ENCODE measurements at regions not wholly inside any gene's neighbourhood (a gene's known extent, or its start where the extent isn't known, plus 50 kb on each side); places are given as distances from the start of the nearest gene placed in this dataset.

DNA sequence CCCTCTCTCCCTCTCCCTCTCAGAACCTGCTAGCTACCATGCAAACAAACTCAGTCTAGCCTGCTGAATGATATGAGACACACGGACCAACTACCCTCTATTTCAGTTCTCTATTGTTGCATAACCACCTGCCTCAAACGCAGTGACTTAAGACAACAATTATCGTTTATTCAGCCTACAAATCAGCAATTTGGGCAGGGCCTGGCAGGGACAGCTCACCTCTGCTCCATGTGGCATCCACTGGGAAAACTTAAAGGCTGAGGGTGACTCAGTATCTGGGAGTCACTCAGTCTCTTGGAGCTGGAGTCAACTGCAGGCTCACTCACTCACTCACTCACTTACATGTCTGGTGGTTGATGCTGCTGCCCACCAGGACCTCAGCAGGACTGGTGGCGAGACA, 121.3 kb downstream of the SEC16B start:
- peak; percentile 88 for DNase-seq (ENCODE audit: low read depth)
- TF ChIP-seq, protein P1, sequence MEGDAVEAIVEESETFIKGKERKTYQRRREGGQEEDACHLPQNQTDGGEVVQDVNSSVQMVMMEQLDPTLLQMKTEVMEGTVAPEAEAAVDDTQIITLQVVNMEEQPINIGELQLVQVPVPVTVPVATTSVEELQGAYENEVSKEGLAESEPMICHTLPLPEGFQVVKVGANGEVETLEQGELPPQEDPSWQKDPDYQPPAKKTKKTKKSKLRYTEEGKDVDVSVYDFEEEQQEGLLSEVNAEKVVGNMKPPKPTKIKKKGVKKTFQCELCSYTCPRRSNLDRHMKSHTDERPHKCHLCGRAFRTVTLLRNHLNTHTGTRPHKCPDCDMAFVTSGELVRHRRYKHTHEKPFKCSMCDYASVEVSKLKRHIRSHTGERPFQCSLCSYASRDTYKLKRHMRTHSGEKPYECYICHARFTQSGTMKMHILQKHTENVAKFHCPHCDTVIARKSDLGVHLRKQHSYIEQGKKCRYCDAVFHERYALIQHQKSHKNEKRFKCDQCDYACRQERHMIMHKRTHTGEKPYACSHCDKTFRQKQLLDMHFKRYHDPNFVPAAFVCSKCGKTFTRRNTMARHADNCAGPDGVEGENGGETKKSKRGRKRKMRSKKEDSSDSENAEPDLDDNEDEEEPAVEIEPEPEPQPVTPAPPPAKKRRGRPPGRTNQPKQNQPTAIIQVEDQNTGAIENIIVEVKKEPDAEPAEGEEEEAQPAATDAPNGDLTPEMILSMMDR (IDR thresholded peaks at IDR 0.05; ENCODE audit: insufficient read depth, low read depth, low read length, missing control alignments), result no peak

DNA sequence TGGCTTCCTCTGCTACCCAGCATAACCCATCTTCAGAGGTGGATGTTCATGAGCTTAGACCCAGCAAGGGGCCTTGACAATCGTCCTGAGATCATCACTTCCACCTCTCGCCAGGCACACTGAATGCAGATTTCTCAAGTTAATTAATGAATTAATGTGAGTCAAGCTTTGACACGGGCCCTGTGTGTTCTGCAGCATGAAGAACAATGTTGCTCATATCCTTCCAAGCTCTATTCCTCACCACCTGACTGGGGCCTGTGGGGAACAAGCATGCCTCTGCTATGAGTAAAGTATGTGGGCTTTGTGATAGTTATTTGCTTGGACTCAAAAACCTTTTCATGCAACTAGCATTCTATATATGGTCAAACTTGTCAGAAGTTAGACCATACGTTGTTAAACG, 122.0 kb downstream of the SEC16B start:
- peak; percentile 91 for DNase-seq (ENCODE audit: low read depth)
- H3K4me3 ChIP-seq (ENCODE audit: low read length), result no peak overlapping the region
- TF ChIP-seq, protein P1 (IDR thresholded peaks at IDR 0.05; ENCODE audit: insufficient read depth, low read depth, low read length, missing control alignments), result no peak

More for the DNA sequence above, 121.3 kb downstream of the SEC16B start:
- no peak overlapping the region for H3K4me3 ChIP-seq (ENCODE audit: low read length)

DNA sequence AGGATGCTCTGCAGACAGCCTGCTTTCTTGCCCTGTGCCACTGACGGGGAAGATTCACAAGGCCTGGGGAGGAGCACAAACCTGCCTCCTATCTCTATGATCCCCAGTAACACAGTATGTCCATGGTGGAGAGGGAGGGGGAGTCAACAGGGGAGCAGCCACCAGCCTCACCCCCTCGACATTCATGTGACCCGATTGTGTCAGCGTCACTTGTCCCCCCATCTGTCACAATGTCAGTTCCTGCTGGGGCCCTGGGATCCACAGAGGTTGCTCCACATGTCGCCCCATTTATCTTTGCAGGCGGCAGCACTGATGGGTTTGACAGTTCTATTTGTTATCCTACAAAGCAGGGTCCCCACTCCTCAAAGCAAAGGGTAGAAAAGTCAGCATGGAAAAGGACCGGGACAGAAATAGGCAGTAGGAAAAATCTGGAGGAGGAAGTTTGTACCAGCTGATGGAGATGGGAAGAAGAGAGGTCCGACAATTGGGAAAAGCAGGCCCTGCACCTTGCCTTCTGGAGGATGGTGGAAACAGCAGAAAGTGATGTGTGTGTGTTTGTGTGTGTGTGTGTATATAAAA, 130.9 kb downstream of the SEC16B start:
- TF ChIP-seq, protein P1 (IDR thresholded peaks at IDR 0.05; ENCODE audit: insufficient read depth, low read depth, low read length, missing control alignments), result no peak
- H3K4me3 ChIP-seq (ENCODE audit: low read length), result no peak overlapping the region
- DNase-seq (ENCODE audit: low read depth), result no peak

- no peak for DNase-seq (ENCODE audit: low read depth)
- no peak overlapping the region for H3K4me3 ChIP-seq (ENCODE audit: low read length)
- TF ChIP-seq, protein P1 (IDR thresholded peaks at IDR 0.05; ENCODE audit: insufficient read depth, low read depth, low read length, missing control alignments), result no peak
Measured at GRCh38 chr1:177833631-177834030, 136.2 kb downstream of the SEC16B start.

GRCh38 chr1:177830531-177831135, 139.2 kb downstream of the SEC16B start:
- TF ChIP-seq, protein P1 (IDR thresholded peaks at IDR 0.05; ENCODE audit: insufficient read depth, low read depth, low read length, missing control alignments), result no peak
- no peak overlapping the region for H3K4me3 ChIP-seq (ENCODE audit: low read length)
- DNase-seq (ENCODE audit: low read depth), result no peak

DNA sequence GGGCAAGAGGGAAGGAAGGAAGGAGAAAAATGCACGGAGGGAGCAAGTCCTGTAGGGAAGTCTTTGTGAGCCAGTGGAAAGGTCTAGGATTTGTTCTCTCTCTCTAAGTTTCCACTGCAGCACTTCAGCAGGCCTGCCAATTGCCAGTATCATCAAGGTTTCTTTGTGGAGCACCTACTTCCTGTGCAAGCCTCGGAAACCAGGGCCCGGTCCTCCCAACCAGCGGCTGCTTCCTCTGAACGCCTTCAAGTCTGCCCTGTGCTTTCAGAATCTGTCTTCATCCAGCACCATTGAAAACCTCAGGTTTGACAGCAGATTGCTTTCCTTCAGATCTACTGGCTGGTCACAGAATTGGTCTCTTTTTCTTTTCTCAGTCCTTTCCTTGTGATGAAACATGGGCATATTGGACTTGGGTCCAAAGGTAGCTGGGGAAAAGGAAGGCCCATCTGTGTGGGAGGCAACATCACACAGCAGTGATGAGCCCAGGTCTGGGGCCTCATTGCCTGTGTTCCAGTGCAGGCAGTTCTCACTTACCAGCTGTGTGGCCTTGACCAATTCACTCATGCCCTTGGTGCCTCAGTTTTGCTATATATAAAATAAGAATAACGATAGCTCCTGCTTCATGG, 144.5 kb downstream of the SEC16B start:
- TF ChIP-seq, protein P1 (IDR thresholded peaks at IDR 0.05; ENCODE audit: insufficient read depth, low read depth, low read length, missing control alignments), result no peak
- no peak for DNase-seq (ENCODE audit: low read depth)
- no peak overlapping the region for H3K4me3 ChIP-seq (ENCODE audit: low read length)

Measured in epithelial cell of esophagus (primary cell).